GM06990 (cell line): ENCODE measurements at regions not wholly inside any gene's neighbourhood (a gene's known extent, or its start where the extent isn't known, plus 50 kb on each side); places are given as distances from the start of the nearest gene placed in this dataset.
"Not testable (repeated sequence)": the region's sequence is repeated elsewhere in the genome, so short reads cannot be mapped to it uniquely, and the experiment has no call there.

Experiments used
- DNase-seq: peaks from one replicate; pipeline ENCODE4 v3.0.0-alpha.2; 2011; ENCODE audit not compliant: insufficient read length; ENCODE audit errors: extremely low read depth
- H3K27me3 ChIP-seq: replicated peaks from 2 replicates; pipeline ENCODE4 v1.6.0; 2011; ENCODE audit warnings: low read length; ENCODE audit not compliant: control insufficient read depth, insufficient read depth
- H3K36me3 ChIP-seq: 2 replicates; pipeline ENCODE4 v1.5.1; 2011; ENCODE audit warnings: low read length; ENCODE audit not compliant: control insufficient read depth, insufficient read depth
- H3K4me3 ChIP-seq: replicated peaks from 2 replicates; pipeline ENCODE4 v1.5.1; 2011; ENCODE audit warnings: low read depth, mild to moderate bottlenecking, control low read depth, low read length
- TF ChIP-seq, protein P1 (sequence below): IDR thresholded peaks from 2 replicates; pipeline ENCODE4 v1.5.1; 2011; ENCODE audit warnings: low read length, control low read depth, mild to moderate bottlenecking, inconsistent platforms; ENCODE audit not compliant: insufficient read depth, poor library complexity, severe bottlenecking

DNA sequence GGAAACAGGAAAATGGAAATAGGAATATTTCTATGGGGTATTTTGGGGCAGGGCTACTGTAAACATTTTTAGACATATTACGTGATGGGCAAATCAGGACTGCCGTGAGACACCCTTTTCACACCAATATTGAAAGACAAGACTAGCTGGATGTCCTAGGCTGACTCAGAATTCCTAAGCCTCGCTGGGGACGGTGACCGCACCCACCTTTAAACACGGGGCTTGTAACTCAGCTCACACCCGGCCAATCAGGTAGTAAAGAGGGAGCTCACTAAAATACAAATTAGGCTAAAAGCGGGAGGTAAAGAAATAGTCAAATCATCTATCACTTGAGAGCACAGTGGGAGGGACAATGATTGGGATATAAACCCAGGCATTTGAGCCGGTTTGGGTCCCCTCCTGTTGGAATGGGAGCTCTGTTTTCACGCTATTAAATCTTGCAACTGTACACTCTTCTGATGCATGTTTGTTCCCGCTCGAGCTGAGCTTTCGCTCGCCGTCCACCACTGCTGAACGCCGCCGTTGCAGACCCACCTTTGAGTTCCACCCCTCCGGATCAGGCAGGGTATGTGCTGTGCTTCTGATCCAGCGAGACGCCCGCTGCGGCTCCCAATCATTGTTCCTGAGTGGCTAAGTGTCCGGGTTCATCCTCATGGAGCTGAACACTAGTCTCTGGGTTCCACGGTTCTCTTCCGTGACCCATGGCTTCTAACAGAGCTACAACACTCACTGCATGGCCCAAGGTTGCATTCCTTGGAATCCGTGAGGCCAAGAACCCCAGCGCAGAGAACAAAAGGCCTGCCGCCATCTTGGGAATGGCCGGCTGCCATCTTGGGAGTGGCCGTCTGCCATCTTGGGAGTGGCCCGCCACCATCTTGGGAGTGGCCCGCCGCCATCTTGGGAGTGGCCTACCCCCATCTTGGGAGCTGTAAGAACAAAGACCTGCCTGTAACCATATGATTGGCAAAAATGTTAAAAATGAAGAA is 152.6 kb downstream of the CRLF2 start:
- no peak for DNase-seq
- H3K27me3 ChIP-seq = no peaks in the 10 kb centered on the region
- H3K4me3 ChIP-seq = no peak overlapping the region
- TF ChIP-seq, protein P1, sequence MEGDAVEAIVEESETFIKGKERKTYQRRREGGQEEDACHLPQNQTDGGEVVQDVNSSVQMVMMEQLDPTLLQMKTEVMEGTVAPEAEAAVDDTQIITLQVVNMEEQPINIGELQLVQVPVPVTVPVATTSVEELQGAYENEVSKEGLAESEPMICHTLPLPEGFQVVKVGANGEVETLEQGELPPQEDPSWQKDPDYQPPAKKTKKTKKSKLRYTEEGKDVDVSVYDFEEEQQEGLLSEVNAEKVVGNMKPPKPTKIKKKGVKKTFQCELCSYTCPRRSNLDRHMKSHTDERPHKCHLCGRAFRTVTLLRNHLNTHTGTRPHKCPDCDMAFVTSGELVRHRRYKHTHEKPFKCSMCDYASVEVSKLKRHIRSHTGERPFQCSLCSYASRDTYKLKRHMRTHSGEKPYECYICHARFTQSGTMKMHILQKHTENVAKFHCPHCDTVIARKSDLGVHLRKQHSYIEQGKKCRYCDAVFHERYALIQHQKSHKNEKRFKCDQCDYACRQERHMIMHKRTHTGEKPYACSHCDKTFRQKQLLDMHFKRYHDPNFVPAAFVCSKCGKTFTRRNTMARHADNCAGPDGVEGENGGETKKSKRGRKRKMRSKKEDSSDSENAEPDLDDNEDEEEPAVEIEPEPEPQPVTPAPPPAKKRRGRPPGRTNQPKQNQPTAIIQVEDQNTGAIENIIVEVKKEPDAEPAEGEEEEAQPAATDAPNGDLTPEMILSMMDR = no peak
- H3K36me3 ChIP-seq = no peaks in the 10 kb centered on the region

DNA sequence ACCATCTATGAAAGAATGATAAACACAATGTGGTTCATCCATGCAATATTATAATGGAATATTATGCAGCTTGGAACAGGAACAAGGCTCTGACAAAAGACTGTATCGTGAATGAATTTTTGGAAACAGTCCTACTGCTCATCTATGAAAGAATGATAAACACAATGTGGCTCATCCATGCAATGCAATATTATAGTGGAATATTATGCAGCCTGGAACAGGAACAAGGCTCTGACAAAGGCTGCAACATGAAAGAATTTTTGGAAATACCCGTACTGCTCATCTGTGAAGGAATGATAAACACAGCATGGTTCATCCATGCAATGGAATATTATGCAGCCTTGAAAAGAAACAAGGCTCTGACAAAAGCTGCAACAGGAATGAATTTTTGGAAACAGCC is 158.8 kb downstream of the CRLF2 start:
- H3K36me3 ChIP-seq, H3K4me3 ChIP-seq, H3K27me3 ChIP-seq, DNase-seq: not testable (repeated sequence)

DNA sequence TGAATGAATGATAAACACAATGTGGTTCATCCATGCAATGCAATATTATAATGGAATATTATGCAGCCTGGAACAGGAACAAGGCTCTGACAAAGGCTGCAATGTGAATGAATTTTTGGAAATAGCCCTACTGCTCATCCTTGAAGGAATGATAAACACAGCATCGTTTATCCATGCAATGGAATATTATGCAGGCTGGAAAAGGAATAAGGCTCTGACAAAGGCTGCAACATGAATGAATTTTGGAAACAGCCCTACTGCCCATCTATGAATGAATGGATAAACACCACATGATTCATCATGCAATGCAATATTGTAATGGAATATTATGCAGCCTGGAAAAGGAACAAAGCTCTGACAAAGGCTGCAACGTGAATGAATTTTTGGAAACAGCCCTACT is 159.4 kb downstream of the CRLF2 start:
- DNase-seq = no peak
- TF ChIP-seq, protein P1 = no peak

DNA sequence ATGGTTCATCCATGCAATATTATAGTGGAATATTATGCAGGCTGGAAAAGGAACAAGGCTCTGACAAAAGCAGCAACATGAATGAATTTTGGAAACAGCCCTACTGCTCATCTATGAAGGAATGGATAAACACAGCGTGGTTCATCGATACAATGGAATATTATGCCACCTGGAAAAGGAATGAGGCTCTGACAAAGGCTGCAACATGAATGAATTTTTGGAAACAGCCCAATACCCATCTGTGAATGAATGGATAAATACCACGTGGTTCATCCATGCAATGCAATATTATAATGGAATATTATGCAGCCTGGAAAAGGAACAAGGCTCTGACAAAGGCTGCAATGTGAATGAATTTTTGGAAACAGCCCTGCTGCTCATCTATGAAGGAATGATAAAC is 160.4 kb downstream of the CRLF2 start:
- TF ChIP-seq, protein P1 = no peak
- Histone ChIP-seq H3K27me3 (no peaks in the 10 kb centered on the region), H3K4me3 (no peak overlapping the region), H3K36me3 (no peaks in the 10 kb centered on the region)
- DNase-seq = no peak

More for the DNA sequence above, 159.4 kb downstream of the CRLF2 start:
- H3K36me3 ChIP-seq = no peaks in the 10 kb centered on the region
- no peak overlapping the region for H3K4me3 ChIP-seq
- no peaks in the 10 kb centered on the region for H3K27me3 ChIP-seq

DNA sequence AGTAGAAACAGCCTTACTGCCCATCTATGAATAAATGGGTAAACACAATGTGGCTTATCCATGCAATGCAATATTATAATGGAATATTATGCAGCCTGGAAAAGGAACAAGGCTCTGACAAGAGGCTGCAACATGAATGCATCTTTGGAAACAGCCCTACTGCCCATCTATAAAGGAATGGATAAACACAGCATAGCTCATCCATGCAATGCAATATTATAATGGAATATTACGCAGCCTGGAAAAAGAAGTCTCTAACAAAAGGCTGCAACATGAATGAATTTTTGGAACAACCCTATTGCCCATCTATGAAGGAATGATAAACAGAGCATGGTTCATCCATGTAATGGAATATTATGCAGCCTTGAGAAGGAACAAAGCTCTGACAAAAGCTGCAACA is 161.0 kb downstream of the CRLF2 start:
- Histone ChIP-seq H3K36me3 (no peaks in the 10 kb centered on the region), H3K4me3 (no peak overlapping the region), H3K27me3 (no peaks in the 10 kb centered on the region)
- TF ChIP-seq, protein P1 = no peak
- DNase-seq = no peak

DNA sequence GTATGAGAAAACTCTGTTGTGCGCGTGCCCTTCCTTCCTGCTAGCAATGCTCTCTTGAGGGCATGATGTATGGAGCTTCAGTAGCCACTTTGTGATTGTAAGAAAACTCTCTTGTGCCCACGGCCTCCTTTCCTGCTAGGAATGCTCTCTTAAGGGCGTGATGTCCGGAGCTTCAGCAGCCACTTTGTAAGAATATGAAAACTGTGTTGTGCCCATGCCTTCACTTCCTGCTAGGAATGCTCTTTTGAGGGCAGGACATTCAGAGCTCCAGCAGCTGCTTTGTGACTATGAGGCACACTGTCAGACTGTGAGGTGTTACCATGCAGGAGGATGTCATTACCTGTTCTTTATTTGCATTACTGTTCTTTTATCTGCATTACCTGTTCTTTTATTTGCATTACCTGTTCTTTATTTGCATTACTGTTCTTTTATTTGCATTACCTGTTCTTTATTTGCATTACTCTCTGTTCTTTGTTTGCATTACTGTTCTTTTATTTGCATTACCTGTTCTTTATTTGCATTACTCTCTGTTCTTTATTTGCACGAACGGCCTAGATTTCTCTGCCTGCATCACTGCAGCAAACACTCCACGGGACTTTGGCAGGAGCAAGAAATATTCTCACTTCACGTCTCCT is 166.7 kb downstream of the CRLF2 start:
- no peak for DNase-seq
- Histone ChIP-seq H3K4me3 (no peak overlapping the region), H3K27me3 (no peaks in the 10 kb centered on the region; the same call in 1 of the 2 replicates), H3K36me3 (no peaks in the 10 kb centered on the region)
- TF ChIP-seq, protein P1 = no peak
